Mucosa of rectum (tissue), 2 donors: ENCODE measurements at regions not wholly inside any gene's neighbourhood (a gene's known extent, or its start where the extent isn't known, plus 50 kb on each side); places are given as distances from the start of the nearest gene placed in this dataset.
"Not testable (repeated sequence)": the region's sequence is repeated elsewhere in the genome, so short reads cannot be mapped to it uniquely, and the experiment has no call there.

Source experiments
- H3K27ac ChIP-seq, 2 donors: one replicate each; pipeline ENCODE4 v1.7.0; 2013; ENCODE audit warnings: inconsistent platforms in 2 of 2, low read depth in 2 of 2, low read length in 2 of 2
- H3K27me3 ChIP-seq, 2 donors: one replicate each; pipeline ENCODE4 v1.7.0; 2013; ENCODE audit warnings: low read length in 2 of 2; ENCODE audit not compliant: control insufficient read depth in 2 of 2, insufficient read depth in 2 of 2
- H3K36me3 ChIP-seq, 2 donors: one replicate each; pipeline ENCODE4 v1.7.0; 2013; ENCODE audit warnings: low read length in 2 of 2; ENCODE audit not compliant: control insufficient read depth in 2 of 2, insufficient read depth in 2 of 2
- H3K4me1 ChIP-seq, 2 donors: one replicate each; pipeline ENCODE4 v1.7.0; 2013; ENCODE audit warnings: low read length in 2 of 2, mild to moderate bottlenecking in 1 of 2; ENCODE audit not compliant: control insufficient read depth in 2 of 2, insufficient read depth in 2 of 2
- H3K4me3 ChIP-seq, 2 donors: one replicate each; pipeline ENCODE4 v1.7.0; 2013; ENCODE audit warnings: low read length in 2 of 2
- H3K9ac ChIP-seq, 2 donors: one replicate each; pipeline ENCODE4 v1.7.0; 2013; ENCODE audit warnings: low read length in 2 of 2, low read depth in 1 of 2, mild to moderate bottlenecking in 1 of 2
- H3K9me3 ChIP-seq, 2 donors: one replicate each; pipeline ENCODE4 v1.7.0; 2013; ENCODE audit warnings: low read length in 2 of 2; ENCODE audit not compliant: control insufficient read depth in 2 of 2
- donor health status: healthy.
- donor health status: Normal muscosa, but diverticular disease.

- H3K27me3 ChIP-seq: no peaks in the 10 kb centered on the region
- H3K9me3 ChIP-seq: no peaks in the 10 kb centered on the region
- H3K9ac ChIP-seq: no peak overlapping the region
- H3K4me3 ChIP-seq: no peak overlapping the region
- no peaks in the 10 kb centered on the region for H3K4me1 ChIP-seq
- no peak overlapping the region for H3K27ac ChIP-seq
- H3K36me3 ChIP-seq: no peaks in the 10 kb centered on the region
These were observed 197.4 kb upstream of the ATP6AP2 start for GRCh38 chrX:40383360-40383759.

- Histone ChIP-seq H3K4me3 (no peak overlapping the region), H3K27me3 (no peaks in the 10 kb centered on the region), H3K9ac (no peak overlapping the region), H3K4me1 (no peaks in the 10 kb centered on the region), H3K36me3 (no peaks in the 10 kb centered on the region), H3K27ac (no peak overlapping the region), H3K9me3 (no peaks in the 10 kb centered on the region)
These were observed 199.9 kb upstream of the ATP6AP2 start for GRCh38 chrX:40380655-40381488.

GRCh38 chrX:40377684-40378083, 203.1 kb upstream of the ATP6AP2 start:
- Histone ChIP-seq H3K9ac (no peak overlapping the region), H3K36me3 (no peaks in the 10 kb centered on the region), H3K27ac (no peak overlapping the region), H3K4me3 (no peak overlapping the region), H3K27me3 (no peaks in the 10 kb centered on the region), H3K9me3 (no peaks in the 10 kb centered on the region), H3K4me1 (no peaks in the 10 kb centered on the region)

- H3K27me3 ChIP-seq: peaks cover 0 to 4% of the 10 kb centered on the region in 2 donors
- no peaks in the 10 kb centered on the region for H3K36me3 ChIP-seq
- no peaks in the 10 kb centered on the region for H3K4me1 ChIP-seq
- no peaks in the 10 kb centered on the region for H3K9me3 ChIP-seq
- H3K9ac ChIP-seq: no peak overlapping the region
- H3K27ac ChIP-seq: no peak overlapping the region
- H3K4me3 ChIP-seq: no peak overlapping the region
These were observed 206.3 kb upstream of the ATP6AP2 start for GRCh38 chrX:40374486-40374885.

GRCh38 chrX:40373641-40374040, 207.1 kb upstream of the ATP6AP2 start:
- Histone ChIP-seq H3K4me3 (no peak overlapping the region), H3K9ac (no peak overlapping the region), H3K9me3 (no peaks in the 10 kb centered on the region), H3K4me1 (no peaks in the 10 kb centered on the region), H3K36me3 (no peaks in the 10 kb centered on the region), H3K27ac (no peak overlapping the region), H3K27me3 (peaks cover 0 to 4% of the 10 kb centered on the region in 2 donors)

- no peaks in the 10 kb centered on the region for H3K4me1 ChIP-seq
- no peak overlapping the region for H3K4me3 ChIP-seq
- H3K9ac ChIP-seq: no peak overlapping the region
- H3K36me3 ChIP-seq: no peaks in the 10 kb centered on the region
- peaks cover 0 to 4% of the 10 kb centered on the region in 2 donors for H3K27me3 ChIP-seq
- no peak overlapping the region for H3K27ac ChIP-seq
- H3K9me3 ChIP-seq: no peaks in the 10 kb centered on the region
These were observed 207.7 kb upstream of the ATP6AP2 start for GRCh38 chrX:40373025-40373424.

GRCh38 chrX:40371376-40371775, 209.4 kb upstream of the ATP6AP2 start:
- peaks cover 0 to 4% of the 10 kb centered on the region in 2 donors for H3K27me3 ChIP-seq
- no peak overlapping the region for H3K4me3 ChIP-seq
- H3K9ac ChIP-seq: no peak overlapping the region
- H3K36me3 ChIP-seq: no peaks in the 10 kb centered on the region
- no peaks in the 10 kb centered on the region for H3K9me3 ChIP-seq
- no peak overlapping the region for H3K27ac ChIP-seq
- no peaks in the 10 kb centered on the region for H3K4me1 ChIP-seq

- no peaks in the 10 kb centered on the region for H3K36me3 ChIP-seq
- no peak overlapping the region for H3K27ac ChIP-seq
- no peaks in the 10 kb centered on the region for H3K4me1 ChIP-seq
- peaks cover 0 to 4% of the 10 kb centered on the region in 2 donors for H3K27me3 ChIP-seq
- H3K4me3 ChIP-seq: no peak overlapping the region
- no peak overlapping the region for H3K9ac ChIP-seq
- peaks cover 0 to 4% of the 10 kb centered on the region in 2 donors for H3K9me3 ChIP-seq
These were observed 212.1 kb upstream of the ATP6AP2 start for GRCh38 chrX:40368611-40369061.

GRCh38 chrX:40366661-40367060, 214.1 kb upstream of the ATP6AP2 start:
- Histone ChIP-seq H3K27ac (no peak overlapping the region), H3K27me3 (peaks cover 0 to 4% of the 10 kb centered on the region in 2 donors), H3K9ac (no peak overlapping the region), H3K36me3 (no peaks in the 10 kb centered on the region), H3K4me1 (no peaks in the 10 kb centered on the region), H3K9me3 (peaks cover 0 to 4% of the 10 kb centered on the region in 2 donors), H3K4me3 (no peak overlapping the region)

- H3K27ac ChIP-seq, H3K4me3 ChIP-seq, H3K36me3 ChIP-seq, H3K9me3 ChIP-seq, H3K9ac ChIP-seq, H3K4me1 ChIP-seq, H3K27me3 ChIP-seq: not testable (repeated sequence)
These were observed 218.5 kb upstream of the ATP6AP2 start for GRCh38 chrX:40362291-40362690.
